ENCODE measurements at regions not wholly inside any gene's neighbourhood (a gene's known extent, or its start where the extent isn't known, plus 50 kb on each side); places are given as distances from the start of the nearest gene placed in this dataset.

GRCh38 chr4:159639671-159640323, 536.9 kb downstream of the RAPGEF2 start:
- TF ChIP-seq GATA2 (IDR thresholded peaks at IDR 0.05; ENCODE audit: low read depth, low read length): no peak
- TF ChIP-seq GATA3 (IDR thresholded peaks at IDR 0.05; ENCODE audit: low read depth, low read length): no peak
